OCI-LY1 (cell line): ENCODE measurements at regions not wholly inside any gene's neighbourhood (a gene's known extent, or its start where the extent isn't known, plus 50 kb on each side); places are given as distances from the start of the nearest gene placed in this dataset.

Experiments used
- H2AFZ ChIP-seq: fragments of 200-600 bp; sonication (generic), shearing (Covaris generic); 2 replicates; pipeline ENCODE4 v1.6.0; 2014; ENCODE audit warnings: antibody characterized with exemption, mild to moderate bottlenecking, low read length
- H3F3A ChIP-seq: fragments of 200-600 bp; sonication (generic), shearing (Covaris generic); 2 replicates; pipeline ENCODE4 v1.6.0; 2014; ENCODE audit warnings: mild to moderate bottlenecking, antibody characterized with exemption, low read length, moderate library complexity; ENCODE audit not compliant: insufficient read depth
- H3K27ac ChIP-seq: fragments of 200-600 bp; sonication (generic); 2 replicates; pipeline ENCODE4 v1.5.1; 2014; ENCODE audit warnings: low read length, mixed run types, mild to moderate bottlenecking, low read depth; ENCODE audit not compliant: poor library complexity, severe bottlenecking
- H3K27me3 ChIP-seq: fragments of 200-600 bp; sonication (generic); 2 replicates; pipeline ENCODE4 v1.6.0; 2014; ENCODE audit warnings: antibody characterized with exemption, mild to moderate bottlenecking, low read length, moderate library complexity; ENCODE audit not compliant: insufficient read depth
- H3K36me3 ChIP-seq: fragments of 200-600 bp; sonication (generic); 2 replicates; pipeline ENCODE4 v1.6.1; 2014; ENCODE audit warnings: mild to moderate bottlenecking, antibody characterized with exemption, low read length, moderate library complexity, mixed read lengths; ENCODE audit not compliant: insufficient read depth
- H3K4me1 ChIP-seq: fragments of 200-600 bp; sonication (generic); 2 replicates; pipeline ENCODE4 v1.5.1; 2014; ENCODE audit warnings: mild to moderate bottlenecking, low read length, moderate library complexity; ENCODE audit not compliant: insufficient read depth, severe bottlenecking
- H3K4me2 ChIP-seq: fragments of 200-600 bp; sonication (generic), shearing (Covaris generic); 2 replicates; pipeline ENCODE4 v1.6.1; 2014; ENCODE audit warnings: low read length
- H3K4me3 ChIP-seq: fragments of 200-600 bp; sonication (generic); 2 replicates; pipeline ENCODE4 v1.5.1; 2014; ENCODE audit warnings: low read length, low read depth, mild to moderate bottlenecking, mixed read lengths; ENCODE audit not compliant: poor library complexity, severe bottlenecking
- H3K79me2 ChIP-seq: fragments of 200-600 bp; shearing (Covaris generic); 2 replicates; pipeline ENCODE4 v1.6.1; 2016; ENCODE audit warnings: mixed run types, low read length, mixed read lengths; ENCODE audit not compliant: insufficient read depth
- H3K9ac ChIP-seq: fragments of 200-600 bp; sonication (generic), shearing (Covaris generic); 2 replicates; pipeline ENCODE4 v1.6.1; 2014; ENCODE audit warnings: mild to moderate bottlenecking, low read length, mixed read lengths
- H3K9me2 ChIP-seq: fragments of 200-600 bp; sonication (generic), shearing (Covaris generic); 2 replicates; pipeline ENCODE4 v1.6.1; 2014; ENCODE audit warnings: low read depth, mild to moderate bottlenecking, low read length, mixed read lengths
- H3K9me3 ChIP-seq: fragments of 200-600 bp; shearing (Covaris generic); 2 replicates; pipeline ENCODE4 v1.6.1; 2014; ENCODE audit warnings: low read length, mixed read lengths
- H4K20me1 ChIP-seq: fragments of 200-600 bp; sonication (generic), shearing (Covaris generic); 2 replicates; pipeline ENCODE4 v1.6.0; 2016; ENCODE audit warnings: mild to moderate bottlenecking, low read length; ENCODE audit not compliant: insufficient read depth
- EZH2 ChIP-seq: fragments of 200-600 bp; sonication (generic), shearing (Covaris generic); IDR thresholded peaks from 2 replicates; pipeline ENCODE4 v1.8.0; 2017; ENCODE audit warnings: borderline replicate concordance, mixed run types, mild to moderate bottlenecking, antibody characterized with exemption, low read length, moderate library complexity, mixed read lengths
- TF ChIP-seq, protein P1 (sequence below): fragments of 200-600 bp; sonication (generic), shearing (Covaris generic); IDR thresholded peaks from 2 replicates; pipeline ENCODE4 v1.5.1; 2017; ENCODE audit warnings: mild to moderate bottlenecking, antibody characterized with exemption, low read length, moderate library complexity, mixed read lengths

DNA sequence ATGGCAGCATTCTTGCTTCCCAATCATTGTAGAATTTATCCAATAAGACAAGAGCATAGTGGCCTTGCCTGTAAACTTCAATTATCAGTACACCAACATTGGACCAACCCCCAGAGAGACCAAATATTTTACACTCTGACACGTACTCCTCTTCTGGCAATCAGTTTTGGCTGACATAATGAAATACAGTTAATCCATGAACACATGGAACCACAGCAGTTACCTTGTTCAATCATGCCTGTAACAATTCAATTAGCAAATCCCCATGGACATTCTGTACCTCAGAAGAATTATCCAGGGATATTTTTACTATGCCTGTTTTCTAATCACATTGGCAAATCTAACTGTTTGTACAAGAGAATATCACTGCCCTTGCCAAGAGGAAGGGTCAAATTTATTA, 2162.0 kb downstream of the MRPL39 start:
- no peak overlapping the region for H2AFZ ChIP-seq
- no peak overlapping the region for H3K9ac ChIP-seq
- no peaks in the 10 kb centered on the region for H4K20me1 ChIP-seq
- H3K27me3 ChIP-seq = no peaks in the 10 kb centered on the region
- TF ChIP-seq, protein P1, sequence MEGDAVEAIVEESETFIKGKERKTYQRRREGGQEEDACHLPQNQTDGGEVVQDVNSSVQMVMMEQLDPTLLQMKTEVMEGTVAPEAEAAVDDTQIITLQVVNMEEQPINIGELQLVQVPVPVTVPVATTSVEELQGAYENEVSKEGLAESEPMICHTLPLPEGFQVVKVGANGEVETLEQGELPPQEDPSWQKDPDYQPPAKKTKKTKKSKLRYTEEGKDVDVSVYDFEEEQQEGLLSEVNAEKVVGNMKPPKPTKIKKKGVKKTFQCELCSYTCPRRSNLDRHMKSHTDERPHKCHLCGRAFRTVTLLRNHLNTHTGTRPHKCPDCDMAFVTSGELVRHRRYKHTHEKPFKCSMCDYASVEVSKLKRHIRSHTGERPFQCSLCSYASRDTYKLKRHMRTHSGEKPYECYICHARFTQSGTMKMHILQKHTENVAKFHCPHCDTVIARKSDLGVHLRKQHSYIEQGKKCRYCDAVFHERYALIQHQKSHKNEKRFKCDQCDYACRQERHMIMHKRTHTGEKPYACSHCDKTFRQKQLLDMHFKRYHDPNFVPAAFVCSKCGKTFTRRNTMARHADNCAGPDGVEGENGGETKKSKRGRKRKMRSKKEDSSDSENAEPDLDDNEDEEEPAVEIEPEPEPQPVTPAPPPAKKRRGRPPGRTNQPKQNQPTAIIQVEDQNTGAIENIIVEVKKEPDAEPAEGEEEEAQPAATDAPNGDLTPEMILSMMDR = no peak
- TF ChIP-seq EZH2 = no peak
- H3K4me3 ChIP-seq = no peak overlapping the region
- H3K4me1 ChIP-seq = no peaks in the 10 kb centered on the region
- no peaks in the 10 kb centered on the region for H3K9me3 ChIP-seq
- no peaks in the 10 kb centered on the region for H3F3A ChIP-seq
- no peaks in the 10 kb centered on the region for H3K79me2 ChIP-seq
- H3K4me2 ChIP-seq = no peak overlapping the region
- H3K27ac ChIP-seq = no peak overlapping the region
- no peaks in the 10 kb centered on the region for H3K36me3 ChIP-seq
- H3K9me2 ChIP-seq = no peaks in the 10 kb centered on the region

DNA sequence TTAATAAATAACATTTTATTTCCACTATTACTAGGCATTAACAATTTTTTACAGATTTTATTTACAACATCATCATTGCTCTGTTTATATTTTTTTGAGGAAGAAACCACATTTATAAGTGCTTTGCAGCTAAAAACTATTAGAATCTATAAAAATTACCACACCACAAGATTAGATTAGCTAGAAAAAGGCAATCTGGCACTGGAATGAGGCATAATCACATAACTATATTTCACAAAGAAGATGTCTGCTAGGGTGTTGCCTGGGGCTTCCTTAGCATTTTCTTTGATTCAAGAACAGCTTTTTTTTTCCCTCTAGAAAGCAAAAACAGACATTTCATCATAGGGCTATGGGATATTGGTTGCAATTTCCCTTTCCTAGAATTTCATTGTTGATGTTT, 2169.2 kb downstream of the MRPL39 start:
- H3K4me3 ChIP-seq = no peak overlapping the region
- H3K4me1 ChIP-seq = no peaks in the 10 kb centered on the region
- H4K20me1 ChIP-seq = no peaks in the 10 kb centered on the region
- H3K9me3 ChIP-seq = no peaks in the 10 kb centered on the region
- no peak overlapping the region for H2AFZ ChIP-seq
- H3K27me3 ChIP-seq = no peaks in the 10 kb centered on the region
- TF ChIP-seq, protein P1 = no peak
- no peak for TF ChIP-seq EZH2
- H3K27ac ChIP-seq = no peak overlapping the region
- no peak overlapping the region for H3K4me2 ChIP-seq
- no peaks in the 10 kb centered on the region for H3F3A ChIP-seq
- H3K9ac ChIP-seq = no peak overlapping the region
- no peaks in the 10 kb centered on the region for H3K9me2 ChIP-seq
- no peaks in the 10 kb centered on the region for H3K36me3 ChIP-seq
- H3K79me2 ChIP-seq = no peaks in the 10 kb centered on the region

DNA sequence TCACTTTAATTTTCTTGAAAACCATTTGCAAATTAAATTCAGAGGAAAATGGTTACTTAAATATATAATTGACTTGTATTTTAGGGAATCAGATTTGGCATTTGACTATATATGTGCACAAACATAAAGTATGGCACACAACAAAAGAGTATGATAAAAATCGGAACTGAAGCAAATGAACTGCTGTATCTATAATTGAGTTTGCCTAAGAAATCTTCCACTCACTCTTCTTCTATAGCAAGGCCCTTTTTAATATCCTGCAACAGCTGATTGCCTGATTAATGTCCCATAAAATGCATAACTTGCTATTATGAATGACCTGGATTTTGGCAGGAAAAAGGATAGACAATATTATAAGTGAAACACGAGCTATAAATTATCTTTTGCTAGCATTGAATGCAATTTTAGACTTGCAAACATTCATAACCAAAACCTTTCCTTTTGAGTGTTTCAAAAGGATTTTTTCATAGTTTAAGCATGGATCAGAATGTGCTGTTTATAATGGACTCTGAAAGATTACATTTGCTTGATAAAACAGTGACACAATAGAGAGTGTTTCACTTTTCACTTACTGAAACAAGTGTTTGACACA, 2204.3 kb downstream of the MRPL39 start:
- H3K9me3 ChIP-seq = no peaks in the 10 kb centered on the region
- H3K36me3 ChIP-seq = no peaks in the 10 kb centered on the region
- TF ChIP-seq, protein P1 = no peak
- no peak for TF ChIP-seq EZH2
- H3K27me3 ChIP-seq = no peaks in the 10 kb centered on the region
- no peaks in the 10 kb centered on the region for H3K9me2 ChIP-seq
- no peak overlapping the region for H3K4me3 ChIP-seq
- H4K20me1 ChIP-seq = no peaks in the 10 kb centered on the region
- H3K9ac ChIP-seq = no peak overlapping the region
- H3K4me2 ChIP-seq = no peak overlapping the region
- H2AFZ ChIP-seq = no peak overlapping the region
- no peaks in the 10 kb centered on the region for H3K4me1 ChIP-seq
- H3K27ac ChIP-seq = no peak overlapping the region
- no peaks in the 10 kb centered on the region for H3F3A ChIP-seq
- no peaks in the 10 kb centered on the region for H3K79me2 ChIP-seq
